Inflammatory macrophage (primary cell): ENCODE measurements at regions not wholly inside any gene's neighbourhood (a gene's known extent, or its start where the extent isn't known, plus 50 kb on each side); places are given as distances from the start of the nearest gene placed in this dataset.

Experiments used
- DNase-seq, 2 donors: peaks; one replicate each; pipeline ENCODE4 v3.0.0-alpha.2; 2020 to 2022

- no peak for DNase-seq
These were observed 105.3 kb downstream of the FOXL1 start for GRCh38 chr16:86683441-86684194.

DNA sequence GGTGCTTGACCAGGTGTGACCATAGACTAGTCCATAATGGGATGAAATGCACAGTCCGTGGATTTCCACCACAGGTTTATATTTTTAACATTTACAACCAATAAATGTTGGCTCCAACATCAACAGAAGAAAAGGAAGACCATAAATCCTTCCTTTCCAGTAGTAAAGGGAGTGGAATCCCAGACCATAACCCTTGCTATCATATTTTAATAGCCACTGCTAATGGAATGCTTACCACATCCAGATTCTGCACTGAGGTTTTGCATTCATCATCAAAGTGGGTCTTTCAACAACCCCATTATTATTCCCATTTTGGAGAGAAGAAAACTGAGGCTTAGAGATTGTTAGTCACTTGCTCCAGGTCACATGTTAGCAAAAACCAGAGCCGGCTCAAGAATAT lies 106.7 kb downstream of the FOXL1 start:
- no peak for DNase-seq

GRCh38 chr16:86690970-86691369 lies 112.6 kb downstream of the FOXL1 start:
- no peak for DNase-seq

GRCh38 chr16:86692426-86692825 lies 114.1 kb downstream of the FOXL1 start:
- no peak for DNase-seq

- DNase-seq = no peak
These were observed 114.7 kb downstream of the FOXL1 start for GRCh38 chr16:86693033-86693432.

GRCh38 chr16:86697715-86698114 lies 119.4 kb downstream of the FOXL1 start:
- DNase-seq = no peak

- DNase-seq = no peak
These were observed 121.9 kb downstream of the FOXL1 start for GRCh38 chr16:86700046-86700945.

- no peak for DNase-seq
These were observed 123.1 kb downstream of the FOXL1 start for GRCh38 chr16:86701286-86701975.

DNA sequence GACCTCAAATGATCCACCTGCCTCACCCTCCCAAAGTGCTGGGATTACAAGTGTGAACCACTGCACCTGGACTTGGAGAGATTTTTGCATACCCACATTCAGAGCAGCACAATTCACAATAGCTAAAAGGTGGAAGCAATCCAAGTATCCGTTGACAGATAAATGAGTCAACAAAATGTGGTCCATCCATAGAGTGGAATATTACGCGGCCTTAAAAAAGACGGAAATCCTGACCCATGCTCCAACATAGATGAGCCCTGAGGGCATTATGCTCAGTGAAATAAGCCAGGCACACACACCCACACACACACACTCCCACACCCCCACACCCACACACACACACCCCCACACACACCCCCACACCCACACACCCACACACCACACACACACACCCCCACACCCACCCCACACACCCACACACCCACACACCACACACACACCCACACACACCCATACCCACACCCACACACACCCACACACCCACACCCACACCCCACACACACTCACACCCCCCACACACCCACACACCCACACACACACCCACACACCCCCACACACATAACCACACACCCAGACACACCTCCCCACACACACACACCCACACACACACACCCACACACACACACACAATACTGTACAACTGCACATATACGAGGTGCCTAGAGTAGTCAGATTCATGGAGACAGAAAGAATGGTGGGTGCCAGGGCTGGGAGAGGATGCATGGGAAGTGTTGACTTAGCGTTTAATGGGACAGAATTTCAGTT lies 124.7 kb downstream of the FOXL1 start:
- DNase-seq = no peak

GRCh38 chr16:86704516-86704915 lies 126.2 kb downstream of the FOXL1 start:
- no peak for DNase-seq

GRCh38 chr16:86706726-86707125 lies 128.4 kb downstream of the FOXL1 start:
- DNase-seq = no peak

- no peak for DNase-seq
These were observed 128.8 kb downstream of the FOXL1 start for GRCh38 chr16:86707171-86707570.

GRCh38 chr16:86707581-86707980 lies 129.2 kb downstream of the FOXL1 start:
- DNase-seq = no peak

GRCh38 chr16:86708431-86708830 lies 130.1 kb downstream of the FOXL1 start:
- DNase-seq = no peak

DNA sequence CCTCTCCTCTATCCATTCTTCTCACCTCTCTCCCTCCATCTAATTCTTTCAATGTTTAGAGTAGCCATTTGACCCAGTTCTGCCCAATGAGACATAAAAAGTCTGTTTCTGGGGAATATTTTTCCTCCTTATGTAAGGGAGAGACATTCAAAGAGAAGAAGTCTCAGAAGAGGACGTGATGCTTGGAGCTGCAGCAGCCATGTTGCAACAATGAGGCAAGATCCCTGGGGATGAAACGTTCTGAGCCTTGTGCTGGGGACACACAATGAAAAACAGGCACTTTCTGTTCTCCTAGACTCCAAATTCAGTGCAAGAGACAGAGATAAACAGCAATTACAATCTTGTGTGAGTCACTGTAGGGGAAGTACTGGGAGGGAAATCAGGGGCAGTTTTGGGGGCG lies 130.8 kb downstream of the FOXL1 start:
- DNase-seq = no peak

- no peak for DNase-seq
These were observed 131.7 kb downstream of the FOXL1 start for GRCh38 chr16:86709902-86710601.

DNA sequence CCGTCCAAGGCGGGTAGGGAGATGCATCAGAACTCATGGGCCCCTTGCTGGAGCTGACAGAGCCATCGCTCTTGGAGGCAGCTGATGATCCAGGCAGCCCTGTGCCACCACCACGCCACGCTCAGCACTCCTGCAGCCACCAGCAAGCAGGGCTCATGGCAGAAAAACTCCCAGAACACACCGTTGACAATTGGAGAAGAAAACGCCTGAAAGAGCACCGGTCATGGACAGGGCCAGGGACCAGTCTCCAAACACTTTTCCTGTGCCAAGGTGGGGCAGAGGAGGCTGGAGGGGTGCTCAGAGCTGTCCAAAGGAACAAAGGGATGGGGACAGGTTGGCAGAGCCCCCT lies 132.2 kb downstream of the FOXL1 start:
- no peak for DNase-seq

DNA sequence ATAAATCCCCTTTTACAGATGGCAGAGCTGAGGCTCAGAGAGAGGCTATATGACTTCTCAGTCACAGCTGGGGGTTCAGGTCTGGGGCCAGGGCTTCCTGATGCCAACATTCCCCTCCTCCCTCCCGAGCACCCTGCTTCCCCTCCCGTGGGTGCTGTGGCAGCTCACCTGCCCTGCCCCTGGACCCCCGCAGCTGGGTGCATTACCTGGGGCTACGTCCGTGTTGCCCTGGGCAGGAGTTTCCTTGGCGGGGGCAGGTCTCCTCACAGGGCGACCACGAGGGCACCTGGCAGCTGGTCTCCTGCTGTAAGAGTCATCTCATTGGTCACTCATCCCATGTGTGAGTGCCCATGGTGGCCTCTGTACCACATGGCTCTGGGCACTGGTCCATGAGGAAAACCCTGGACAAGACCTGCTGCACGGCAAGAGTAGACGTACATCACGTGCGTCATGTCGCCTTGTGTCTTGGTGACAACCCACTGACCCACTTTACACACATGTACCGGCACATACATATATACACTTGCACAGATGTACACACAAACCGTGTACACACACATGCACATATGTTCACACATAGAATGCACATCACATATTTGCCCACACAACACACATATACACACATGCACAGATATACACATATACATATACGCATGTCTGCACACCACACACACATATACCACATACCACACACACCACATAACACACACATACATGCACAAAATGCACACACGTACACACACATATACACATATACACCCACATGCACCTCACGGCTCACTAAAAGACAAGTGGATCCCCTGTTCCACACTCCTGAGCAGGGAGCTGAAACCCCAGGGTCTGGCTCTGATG lies 134.0 kb downstream of the FOXL1 start:
- DNase-seq = no peak

DNA sequence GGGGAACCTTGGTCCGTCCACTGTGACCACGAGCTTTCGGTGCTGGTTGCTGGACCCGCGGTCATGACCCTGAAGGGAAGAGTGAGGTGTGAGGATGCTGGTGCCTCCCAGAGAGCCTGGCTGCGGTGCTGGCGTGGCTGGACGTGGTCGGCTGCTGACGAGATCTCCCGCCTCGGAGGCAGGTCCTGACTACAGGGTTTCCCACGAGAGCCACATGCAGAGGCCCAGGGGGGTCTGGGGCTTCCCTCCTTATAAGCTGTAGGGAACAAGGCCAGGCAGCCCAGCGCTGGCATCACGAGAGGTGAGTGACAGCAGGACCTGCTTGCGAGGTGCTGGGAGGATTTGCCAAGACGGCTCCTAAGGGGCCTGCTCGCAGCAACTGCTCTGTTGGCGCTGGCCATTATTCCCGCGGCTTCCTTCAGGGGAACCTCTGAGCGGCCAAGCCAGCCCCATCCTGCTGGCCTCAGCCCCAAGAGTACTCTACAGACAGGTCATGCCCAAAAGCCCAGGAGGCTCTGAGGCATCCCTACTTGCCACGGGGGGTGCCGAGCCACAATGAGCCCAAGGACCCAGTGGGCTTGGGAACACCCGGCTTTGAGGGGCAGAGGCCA lies 134.8 kb downstream of the FOXL1 start:
- DNase-seq = no peak

DNA sequence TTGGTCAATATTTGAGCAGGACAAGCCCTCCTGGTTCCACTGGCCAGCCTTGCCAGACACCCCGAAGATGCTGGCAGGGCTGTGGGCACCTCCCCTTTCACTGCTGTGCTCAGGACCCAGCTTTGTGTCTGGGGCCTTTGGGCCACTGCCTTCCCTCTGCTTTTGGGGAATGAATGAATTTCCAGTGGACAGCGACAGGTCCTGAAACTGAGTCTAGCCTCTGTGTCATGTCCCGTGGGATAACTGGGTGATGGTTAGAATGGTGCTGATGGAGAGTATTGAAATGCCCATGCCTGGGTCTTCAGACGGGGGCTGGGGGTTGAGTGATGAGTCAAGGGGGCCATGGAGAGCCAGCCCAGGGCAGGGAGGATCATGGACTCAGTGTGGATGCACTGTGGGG lies 135.8 kb downstream of the FOXL1 start:
- no peak for DNase-seq

GRCh38 chr16:86716649-86717048 lies 138.3 kb downstream of the FOXL1 start:
- DNase-seq = no peak
